ENCODE measurements at regions not wholly inside any gene's neighbourhood (a gene's known extent, or its start where the extent isn't known, plus 50 kb on each side); places are given as distances from the start of the nearest gene placed in this dataset.

DNA sequence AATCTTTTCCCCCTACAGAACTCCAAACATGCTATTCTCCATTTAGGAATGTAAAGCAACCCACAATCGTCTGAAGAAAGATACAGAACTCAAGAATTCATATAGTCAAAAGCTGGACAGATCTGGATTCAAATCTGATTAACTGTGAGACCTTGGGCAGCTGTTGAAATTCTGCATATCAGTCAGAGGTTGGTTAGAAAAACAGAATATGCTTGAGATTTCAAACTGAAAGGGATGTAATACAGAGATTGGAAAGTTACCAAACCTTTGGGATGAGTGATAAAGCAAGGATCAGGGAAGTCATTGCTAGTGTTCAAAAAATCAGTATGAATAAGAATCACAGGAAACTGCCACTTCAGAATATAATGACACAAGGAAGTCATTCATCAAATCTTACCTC is 406.6 kb downstream of the HTR7 start:
- TF ChIP-seq, protein P1, sequence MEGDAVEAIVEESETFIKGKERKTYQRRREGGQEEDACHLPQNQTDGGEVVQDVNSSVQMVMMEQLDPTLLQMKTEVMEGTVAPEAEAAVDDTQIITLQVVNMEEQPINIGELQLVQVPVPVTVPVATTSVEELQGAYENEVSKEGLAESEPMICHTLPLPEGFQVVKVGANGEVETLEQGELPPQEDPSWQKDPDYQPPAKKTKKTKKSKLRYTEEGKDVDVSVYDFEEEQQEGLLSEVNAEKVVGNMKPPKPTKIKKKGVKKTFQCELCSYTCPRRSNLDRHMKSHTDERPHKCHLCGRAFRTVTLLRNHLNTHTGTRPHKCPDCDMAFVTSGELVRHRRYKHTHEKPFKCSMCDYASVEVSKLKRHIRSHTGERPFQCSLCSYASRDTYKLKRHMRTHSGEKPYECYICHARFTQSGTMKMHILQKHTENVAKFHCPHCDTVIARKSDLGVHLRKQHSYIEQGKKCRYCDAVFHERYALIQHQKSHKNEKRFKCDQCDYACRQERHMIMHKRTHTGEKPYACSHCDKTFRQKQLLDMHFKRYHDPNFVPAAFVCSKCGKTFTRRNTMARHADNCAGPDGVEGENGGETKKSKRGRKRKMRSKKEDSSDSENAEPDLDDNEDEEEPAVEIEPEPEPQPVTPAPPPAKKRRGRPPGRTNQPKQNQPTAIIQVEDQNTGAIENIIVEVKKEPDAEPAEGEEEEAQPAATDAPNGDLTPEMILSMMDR (IDR thresholded peaks at IDR 0.05): no peak
- no peak for TF ChIP-seq POLR2A (IDR thresholded peaks at IDR 0.05)

All from adrenal gland (tissue), 5 donors.